Fibroblast of villous mesenchyme (primary cell): ENCODE measurements at regions not wholly inside any gene's neighbourhood (a gene's known extent, or its start where the extent isn't known, plus 50 kb on each side); places are given as distances from the start of the nearest gene placed in this dataset.

Experiments used
- DNase-seq: peaks from one replicate; pipeline ENCODE4 v3.0.0-alpha.2; 2010; ENCODE audit warnings: low read depth
- H3K4me3 ChIP-seq: 2 replicates; pipeline ENCODE4 v1.5.1; 2011; ENCODE audit warnings: low read depth, mild to moderate bottlenecking, low read length
- TF ChIP-seq, protein P1 (sequence below): IDR thresholded peaks from 2 replicates; pipeline ENCODE4 v1.5.1; 2012; ENCODE audit warnings: low read depth, mild to moderate bottlenecking, low read length; ENCODE audit not compliant: insufficient read depth

DNA sequence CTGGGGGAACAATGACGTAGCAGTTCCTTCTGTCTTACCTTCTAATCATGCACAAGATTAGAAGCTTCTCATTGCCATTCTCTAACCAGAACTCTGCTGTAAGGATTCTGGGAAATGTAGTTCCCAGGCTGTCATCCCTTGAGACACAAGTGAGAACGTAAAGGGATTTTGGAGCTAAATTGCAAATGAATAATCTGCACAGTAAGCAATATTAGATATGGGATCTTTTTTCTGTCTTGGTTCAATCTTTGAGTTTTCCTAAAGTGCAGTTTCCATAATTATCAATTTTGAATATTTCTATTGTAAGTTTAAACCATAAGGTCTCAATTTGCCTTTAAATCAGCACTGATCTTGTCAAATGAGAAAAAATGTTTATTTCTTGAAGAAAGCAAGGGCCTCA is 189.7 kb upstream of the PLPPR1 start:
- DNase-seq: no peak
- no peak overlapping the region for H3K4me3 ChIP-seq
- TF ChIP-seq, protein P1, sequence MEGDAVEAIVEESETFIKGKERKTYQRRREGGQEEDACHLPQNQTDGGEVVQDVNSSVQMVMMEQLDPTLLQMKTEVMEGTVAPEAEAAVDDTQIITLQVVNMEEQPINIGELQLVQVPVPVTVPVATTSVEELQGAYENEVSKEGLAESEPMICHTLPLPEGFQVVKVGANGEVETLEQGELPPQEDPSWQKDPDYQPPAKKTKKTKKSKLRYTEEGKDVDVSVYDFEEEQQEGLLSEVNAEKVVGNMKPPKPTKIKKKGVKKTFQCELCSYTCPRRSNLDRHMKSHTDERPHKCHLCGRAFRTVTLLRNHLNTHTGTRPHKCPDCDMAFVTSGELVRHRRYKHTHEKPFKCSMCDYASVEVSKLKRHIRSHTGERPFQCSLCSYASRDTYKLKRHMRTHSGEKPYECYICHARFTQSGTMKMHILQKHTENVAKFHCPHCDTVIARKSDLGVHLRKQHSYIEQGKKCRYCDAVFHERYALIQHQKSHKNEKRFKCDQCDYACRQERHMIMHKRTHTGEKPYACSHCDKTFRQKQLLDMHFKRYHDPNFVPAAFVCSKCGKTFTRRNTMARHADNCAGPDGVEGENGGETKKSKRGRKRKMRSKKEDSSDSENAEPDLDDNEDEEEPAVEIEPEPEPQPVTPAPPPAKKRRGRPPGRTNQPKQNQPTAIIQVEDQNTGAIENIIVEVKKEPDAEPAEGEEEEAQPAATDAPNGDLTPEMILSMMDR: no peak

DNA sequence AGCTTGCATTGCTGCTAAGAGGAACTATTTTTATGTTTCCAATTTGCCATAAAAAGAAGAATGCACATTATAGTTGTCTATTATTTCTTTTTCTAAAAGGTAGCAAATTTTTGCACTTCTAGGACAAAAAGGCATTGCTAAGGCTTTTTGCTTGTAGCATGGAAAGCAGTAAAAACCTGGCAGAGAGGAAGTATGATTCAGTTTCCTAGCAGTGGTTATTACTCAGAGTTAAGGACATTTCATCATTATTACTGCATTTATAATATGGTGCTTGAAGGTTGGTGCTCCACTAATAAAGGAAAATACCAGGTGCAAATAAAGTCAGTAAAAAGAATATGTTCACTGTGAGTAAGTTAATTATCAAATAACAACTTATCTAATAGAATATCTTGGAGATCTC is 179.8 kb upstream of the PLPPR1 start:
- no peak for DNase-seq
- TF ChIP-seq, protein P1: no peak
- H3K4me3 ChIP-seq: no peak overlapping the region

DNA sequence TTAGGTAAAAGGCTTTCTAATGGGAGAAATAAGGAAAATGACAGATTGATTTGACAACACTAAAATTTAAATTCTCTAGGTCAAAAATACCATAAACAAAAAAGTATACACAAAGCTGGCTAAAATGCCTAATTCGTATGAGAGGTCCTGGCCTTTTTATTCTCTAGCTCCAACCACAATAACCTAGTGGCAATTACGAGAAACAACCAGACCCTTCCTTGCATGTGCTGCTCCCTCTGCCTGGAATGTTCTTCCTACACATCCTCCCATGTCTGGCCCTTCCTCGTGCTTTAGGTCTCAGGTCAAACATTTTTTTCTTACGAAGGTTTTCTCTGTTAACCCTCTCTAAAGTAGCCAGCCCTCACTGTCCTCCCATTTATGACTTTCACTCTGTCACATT is 176.4 kb upstream of the PLPPR1 start:
- H3K4me3 ChIP-seq: no peak overlapping the region
- TF ChIP-seq, protein P1: no peak
- no peak for DNase-seq

DNA sequence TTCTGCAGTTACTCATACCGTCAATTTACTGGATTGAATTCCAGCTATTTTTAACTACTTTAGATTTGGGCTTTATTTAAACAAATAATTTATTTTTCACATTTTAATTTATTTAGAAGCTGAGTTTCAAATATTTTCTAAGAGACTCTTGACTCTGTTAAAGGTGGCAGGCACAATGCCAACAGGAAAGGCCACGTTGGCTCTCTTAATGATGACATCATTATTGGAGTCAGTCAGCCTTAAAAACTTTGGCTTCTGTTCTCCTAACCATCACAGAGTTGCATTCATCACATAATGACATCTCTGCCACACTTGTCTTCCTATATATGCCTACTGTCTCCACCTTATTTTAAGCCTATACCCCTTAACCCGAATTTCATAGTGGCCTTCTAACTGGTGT is 172.3 kb upstream of the PLPPR1 start:
- no peak overlapping the region for H3K4me3 ChIP-seq
- DNase-seq: no peak
- TF ChIP-seq, protein P1: no peak

DNA sequence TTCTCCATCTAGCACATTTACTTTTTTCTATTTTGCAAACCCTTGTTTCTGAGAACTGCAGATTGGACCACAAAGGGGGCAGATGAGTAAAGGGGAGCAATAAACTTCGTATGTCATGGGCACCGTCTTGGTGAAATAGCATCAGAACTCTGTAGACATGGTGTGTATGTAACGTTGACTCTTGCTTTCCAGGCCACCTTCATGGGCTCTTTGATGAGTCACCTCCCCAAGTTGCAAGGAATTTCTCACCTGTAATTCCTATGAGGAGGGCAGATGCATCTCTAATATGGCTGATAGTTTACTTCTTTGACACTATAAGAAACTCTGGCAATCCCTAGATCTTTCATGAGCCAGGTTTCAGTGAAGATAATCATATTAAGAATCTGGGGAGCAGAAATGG is 163.4 kb upstream of the PLPPR1 start:
- H3K4me3 ChIP-seq: no peak overlapping the region
- no peak for DNase-seq
- TF ChIP-seq, protein P1: no peak

DNA sequence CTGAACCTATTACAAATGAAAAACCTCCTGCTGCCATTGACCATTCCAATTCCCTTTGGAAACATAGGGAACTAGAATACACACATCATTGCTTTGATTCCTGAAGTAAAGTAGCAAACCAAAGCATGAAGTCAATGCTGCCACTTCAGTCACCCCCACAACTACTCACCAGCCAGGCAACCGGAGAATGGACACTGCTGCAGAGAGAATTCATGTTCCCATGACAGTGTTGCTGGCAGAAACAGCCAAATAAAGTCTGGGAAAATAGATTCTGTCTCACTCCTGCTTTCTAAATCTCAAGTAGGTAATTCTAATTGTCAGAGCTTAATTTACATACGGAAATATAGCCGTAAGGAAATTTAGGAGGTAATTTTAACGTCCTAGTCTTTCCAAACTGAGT is 162.9 kb upstream of the PLPPR1 start:
- H3K4me3 ChIP-seq: no peak overlapping the region
- TF ChIP-seq, protein P1: no peak
- no peak for DNase-seq

DNA sequence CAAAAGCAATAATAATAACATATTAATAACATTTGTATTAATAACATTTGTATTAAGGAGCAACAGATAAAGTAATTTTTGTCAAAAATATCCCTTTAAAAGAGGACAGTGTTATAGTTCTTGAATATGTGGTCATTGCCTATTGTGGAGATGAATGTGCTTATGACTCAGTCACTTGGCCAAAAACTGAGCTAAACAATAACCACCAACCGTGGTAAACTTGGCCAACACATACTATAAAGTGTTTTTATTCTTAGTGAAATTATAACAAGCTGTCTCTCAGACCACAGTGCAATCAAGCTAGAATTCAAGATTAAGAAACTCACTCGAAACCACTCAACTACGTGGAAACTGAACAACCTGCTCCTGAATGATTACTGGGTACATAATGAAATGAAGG is 159.2 kb upstream of the PLPPR1 start:
- DNase-seq: no peak
- TF ChIP-seq, protein P1: no peak

More for the DNA sequence above, 159.2 kb upstream of the PLPPR1 start:
- H3K4me3 ChIP-seq: no peak overlapping the region
